IPS DF 4.7 (cell line): ENCODE measurements at regions not wholly inside any gene's neighbourhood (a gene's known extent, or its start where the extent isn't known, plus 50 kb on each side); places are given as distances from the start of the nearest gene placed in this dataset.

Source experiments
- DNase-seq: peaks from one replicate; pipeline ENCODE4 v3.0.0-alpha.2; 2013; ENCODE audit warnings: low spot score; ENCODE audit errors: extremely low read depth

DNA sequence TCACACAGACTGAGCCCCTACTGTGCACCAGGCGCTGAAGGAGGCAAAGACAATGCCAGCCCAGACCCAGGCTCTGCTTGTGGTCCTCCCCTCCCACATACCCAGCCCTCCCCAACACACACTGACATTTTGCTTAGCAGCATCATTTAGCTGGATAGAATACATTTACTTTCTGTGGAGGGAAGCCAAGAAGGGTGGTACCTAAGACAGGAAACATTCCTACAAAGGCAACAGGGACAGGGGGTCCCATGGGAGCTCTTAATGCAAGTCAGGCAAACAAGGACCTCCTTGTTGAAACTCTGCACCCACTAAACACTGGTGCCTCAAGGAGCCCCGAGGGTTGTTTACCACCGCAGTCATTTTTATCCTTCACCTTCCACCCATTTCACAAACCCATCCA is 77.0 kb upstream of the ZNF507 start:
- no peak for DNase-seq

GRCh38 chr19:32269831-32270230 is 75.6 kb upstream of the ZNF507 start:
- no peak for DNase-seq

DNA sequence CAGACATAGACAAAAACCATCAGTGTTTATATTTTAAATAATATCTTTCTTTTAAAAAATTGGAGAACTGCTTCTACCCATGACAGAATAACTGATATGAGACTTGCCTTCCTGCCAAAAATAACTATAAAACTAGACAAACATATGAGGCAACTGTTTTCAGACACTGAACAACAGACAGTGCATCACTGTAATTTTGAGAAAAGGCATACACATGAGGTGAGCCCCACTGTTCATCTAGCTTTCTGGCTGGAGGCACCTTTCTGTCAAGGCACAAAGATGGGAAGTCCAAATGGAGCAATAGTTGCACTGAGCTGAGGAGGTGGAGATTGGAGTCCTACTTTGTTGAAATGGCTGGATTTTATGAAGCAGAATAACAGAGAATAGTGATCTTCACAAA is 71.9 kb upstream of the ZNF507 start:
- no peak for DNase-seq

- no peak for DNase-seq
Observed at GRCh38 chr19:32287086-32287485, 58.3 kb upstream of the ZNF507 start.

- DNase-seq: peak; percentile 80
Observed at GRCh38 chr19:32287811-32288227, 57.6 kb upstream of the ZNF507 start.

DNA sequence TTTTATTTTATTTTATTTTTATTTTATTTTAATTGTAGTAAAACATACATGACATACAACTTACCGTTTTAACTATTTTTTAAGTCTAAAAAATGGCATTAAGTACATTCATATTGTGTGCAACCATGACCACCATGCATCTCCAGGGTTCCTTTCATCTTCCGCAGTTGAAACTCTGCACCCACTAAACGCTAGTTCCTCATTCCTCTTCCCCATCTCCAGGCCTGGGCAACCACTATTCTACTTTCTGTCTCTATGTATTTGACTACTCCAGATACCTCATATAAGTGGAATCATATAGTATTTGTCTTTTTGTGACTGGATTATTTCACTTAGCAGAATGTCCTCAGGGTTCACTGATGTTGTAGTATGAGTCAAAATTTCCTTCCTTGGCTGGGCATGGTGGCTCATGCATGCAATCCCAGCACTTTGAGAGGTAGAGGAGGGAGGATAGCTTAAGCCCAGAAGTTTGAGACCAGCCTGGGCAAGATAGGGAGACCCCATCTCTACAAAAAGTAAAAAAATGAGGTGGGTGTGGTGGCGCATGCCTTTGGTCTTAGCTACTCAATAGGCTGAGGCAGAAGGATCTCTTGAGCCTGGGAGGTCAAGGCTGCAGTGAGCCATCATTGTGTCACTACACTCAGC is 55.7 kb upstream of the ZNF507 start:
- DNase-seq: no peak

DNA sequence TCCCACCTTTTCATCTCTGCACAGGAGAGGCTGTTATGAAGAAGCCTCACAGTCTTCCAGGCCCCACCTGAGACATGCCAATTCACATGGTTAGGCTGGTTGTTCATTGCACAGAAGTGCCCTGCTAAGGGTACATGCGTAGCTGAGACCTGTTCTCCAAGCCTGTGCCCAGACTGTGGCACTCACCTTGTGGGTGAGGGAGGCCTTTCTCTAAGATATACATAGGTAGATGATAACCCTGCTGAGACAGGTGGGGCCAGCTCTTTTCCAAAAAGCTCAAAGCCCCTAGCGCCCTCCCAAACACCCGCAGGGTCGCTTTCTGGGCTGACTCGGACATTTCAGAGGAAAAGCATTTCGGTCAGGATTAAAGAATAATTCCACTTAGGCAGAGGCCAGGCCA is 53.5 kb upstream of the ZNF507 start:
- no peak for DNase-seq

DNA sequence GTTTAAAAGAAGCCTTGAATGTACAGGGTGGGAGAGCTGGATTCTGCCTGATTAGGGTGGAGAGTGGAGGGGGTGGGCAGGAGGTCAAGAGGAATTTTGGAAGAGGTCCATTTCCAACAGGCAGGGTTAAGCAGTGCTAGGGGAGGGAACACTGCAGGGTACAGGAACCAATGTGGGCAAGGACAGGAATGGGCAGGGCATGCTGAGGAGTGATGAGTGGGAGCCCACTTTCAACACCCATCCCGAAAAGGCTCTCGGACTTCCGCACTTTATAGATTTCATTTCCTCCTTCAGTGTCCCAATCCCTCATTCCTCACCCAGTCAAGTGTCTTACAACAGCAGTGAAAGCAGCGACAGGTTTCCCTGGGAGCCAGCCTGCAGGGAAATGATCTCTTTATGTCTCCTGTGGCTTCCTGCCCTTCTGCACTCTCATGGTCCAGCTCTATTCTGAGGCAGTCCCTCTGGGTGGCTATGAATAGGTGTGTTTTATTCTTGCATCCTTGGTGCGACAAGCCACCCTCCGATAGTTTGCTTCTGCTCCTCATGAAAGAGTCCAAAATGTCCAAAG is 50.5 kb upstream of the ZNF507 start:
- no peak for DNase-seq
